NCI-H146 treated with DMSO at 0.1 percent for 48 hours (cell line): ENCODE measurements at regions not wholly inside any gene's neighbourhood (a gene's known extent, or its start where the extent isn't known, plus 50 kb on each side); places are given as distances from the start of the nearest gene placed in this dataset.
"Not testable (repeated sequence)": the region's sequence is repeated elsewhere in the genome, so short reads cannot be mapped to it uniquely, and the experiment has no call there.

Experiments
- DNase-seq: peaks from one replicate; lab custom pipeline; 2025; ENCODE audit not compliant: unreplicated experiment; lab: John Stamatoyannopoulos, UW

DNA sequence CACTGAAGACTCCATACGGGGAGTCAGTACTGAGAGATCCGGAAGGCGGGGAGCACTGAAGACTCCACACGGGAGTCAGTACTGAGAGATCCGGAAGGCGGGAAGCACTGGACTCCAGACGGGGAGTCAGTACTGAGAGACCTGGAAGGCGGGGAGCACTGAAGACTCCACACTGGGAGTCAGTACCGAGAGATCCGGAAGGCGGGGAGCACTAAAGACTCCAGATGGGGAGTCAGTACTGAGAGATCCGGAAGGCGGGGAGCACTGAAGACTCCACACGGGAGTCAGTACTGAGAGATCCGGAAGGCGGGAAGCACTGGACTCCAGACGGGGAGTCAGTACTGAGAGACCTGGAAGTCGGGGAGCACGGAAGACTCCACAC lies 77.2 kb downstream of the DLL1 start:
- DNase-seq: not testable (repeated sequence)

DNA sequence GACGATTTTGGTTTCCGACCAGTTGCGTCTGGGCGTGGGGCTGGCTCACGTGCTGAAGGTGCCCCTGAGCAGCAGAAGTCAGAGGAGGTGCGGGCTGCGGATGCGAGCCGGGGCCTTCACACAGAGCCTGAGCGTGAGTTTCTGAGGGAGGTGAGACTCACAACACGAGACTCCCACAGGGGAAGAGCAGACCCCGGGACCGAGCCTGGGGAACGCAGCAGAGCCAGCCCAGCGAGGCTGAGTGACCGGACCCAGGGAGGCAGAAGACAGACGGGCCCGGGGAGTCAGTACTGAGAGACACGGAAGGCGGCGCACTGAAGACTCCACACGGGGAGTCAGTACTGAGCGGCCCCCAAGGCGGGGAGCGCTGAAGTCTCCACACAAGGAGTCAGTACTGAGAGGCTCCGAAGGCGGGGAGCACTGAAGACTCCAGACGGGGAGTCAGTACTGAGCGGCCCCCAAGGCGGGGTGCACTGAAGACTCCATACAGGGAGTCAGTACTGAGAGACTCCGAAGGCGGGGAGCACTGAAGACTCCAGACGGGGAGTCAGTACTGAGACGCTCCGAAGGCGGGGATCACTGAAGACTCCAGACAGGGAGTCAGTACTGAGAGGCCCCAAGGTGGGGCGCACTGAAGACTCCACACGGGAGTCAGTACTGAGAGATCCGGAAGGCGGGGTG lies 77.8 kb downstream of the DLL1 start:
- no peak for DNase-seq

DNA sequence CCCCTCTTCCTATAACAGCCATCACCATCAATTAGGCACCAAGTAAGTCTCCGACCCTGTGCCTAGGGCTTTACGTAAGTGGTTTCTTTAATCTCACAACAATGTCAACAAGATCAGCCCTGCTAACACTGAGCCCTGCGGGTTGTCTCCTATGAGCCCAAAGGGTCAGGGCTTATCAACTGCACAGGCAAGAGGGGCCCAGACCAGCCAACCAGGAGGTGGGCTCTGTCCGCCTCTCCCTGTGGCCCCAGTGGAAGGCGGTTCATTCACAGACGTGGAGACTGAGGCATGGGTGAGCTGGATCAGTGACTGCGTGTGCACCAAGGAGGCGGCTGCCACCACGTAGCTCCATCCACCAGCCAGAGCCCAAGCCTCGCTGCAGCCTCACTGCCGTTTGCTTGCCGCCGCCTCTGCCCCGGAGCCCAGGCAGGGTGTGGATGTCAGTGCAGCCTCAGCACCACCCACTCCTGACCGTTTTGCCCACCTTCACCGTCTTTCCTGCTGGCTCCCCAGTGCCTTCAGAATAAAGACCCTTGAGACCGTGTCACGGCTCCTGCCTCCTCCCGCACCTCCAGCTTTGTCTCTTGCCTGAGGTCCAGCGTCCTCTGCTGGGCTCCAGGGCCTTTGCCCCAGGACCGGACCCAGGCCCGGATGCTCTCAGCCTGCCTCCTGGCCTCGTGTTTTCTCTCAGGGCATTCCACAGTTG lies 78.7 kb downstream of the DLL1 start:
- DNase-seq: no peak

DNA sequence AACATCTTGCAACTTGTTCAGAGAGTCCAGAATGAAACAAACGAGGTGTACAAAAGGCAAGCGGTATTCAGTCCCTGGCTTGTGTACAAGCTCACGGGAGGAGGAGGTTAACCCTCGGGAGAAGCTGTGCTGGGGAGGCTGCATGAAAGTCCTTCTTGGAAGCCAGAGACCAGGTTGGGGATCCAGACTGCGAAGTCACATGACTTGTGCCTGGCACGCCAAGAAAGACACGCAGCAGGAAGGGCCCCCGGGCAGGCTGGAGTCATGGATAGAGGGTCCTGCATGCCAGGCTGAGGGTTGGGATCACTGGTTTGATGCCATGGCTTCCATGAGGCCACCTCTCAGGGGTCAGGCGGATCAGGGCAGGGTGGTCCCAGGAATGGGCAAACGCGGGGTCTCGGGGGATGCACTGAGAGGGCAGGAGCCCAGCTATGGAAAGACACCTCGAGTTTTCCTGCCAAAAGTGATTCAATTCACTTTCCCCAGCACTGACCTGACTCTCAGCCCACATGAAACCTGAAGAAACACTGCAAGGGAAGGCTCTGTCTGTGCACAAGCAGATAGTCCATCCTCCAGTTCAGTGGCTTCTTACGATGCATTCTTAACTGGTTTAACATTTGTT lies 79.4 kb downstream of the DLL1 start:
- DNase-seq: no peak

DNA sequence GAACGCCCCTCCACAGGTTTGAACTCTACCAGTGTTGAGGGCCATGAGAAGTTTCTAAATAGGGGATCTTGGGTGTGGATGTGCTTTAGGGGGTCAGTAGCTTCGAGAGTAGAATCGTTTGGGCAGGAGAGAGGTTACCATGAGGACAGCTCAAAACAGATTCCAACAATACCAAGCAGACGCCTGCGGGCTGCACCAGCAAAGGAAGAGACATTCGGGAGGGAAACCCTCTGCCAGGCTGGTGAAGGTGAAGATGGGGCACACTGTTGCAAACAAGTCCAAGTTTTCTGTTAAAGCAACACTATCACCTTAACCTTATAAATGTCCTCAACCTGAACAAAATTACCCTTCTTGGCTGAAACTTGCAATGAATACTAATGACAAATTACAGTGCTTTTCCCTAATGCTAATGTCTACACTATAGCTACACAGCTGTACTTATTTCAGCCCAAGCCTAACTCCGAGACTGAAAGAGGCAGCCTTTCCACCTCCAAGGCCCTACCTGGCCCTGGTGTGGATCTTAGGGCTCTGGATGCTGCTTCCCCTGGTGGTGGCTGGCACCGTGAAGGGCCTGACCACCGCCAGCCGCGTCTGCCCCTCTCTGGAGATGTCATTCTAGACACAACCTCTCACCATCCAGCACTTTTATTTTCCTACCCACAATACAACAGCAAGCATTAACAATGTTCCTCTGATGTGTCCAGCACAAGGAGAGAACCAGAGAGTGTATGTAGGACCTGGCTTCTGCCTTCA lies 80.1 kb downstream of the DLL1 start:
- no peak for DNase-seq

DNA sequence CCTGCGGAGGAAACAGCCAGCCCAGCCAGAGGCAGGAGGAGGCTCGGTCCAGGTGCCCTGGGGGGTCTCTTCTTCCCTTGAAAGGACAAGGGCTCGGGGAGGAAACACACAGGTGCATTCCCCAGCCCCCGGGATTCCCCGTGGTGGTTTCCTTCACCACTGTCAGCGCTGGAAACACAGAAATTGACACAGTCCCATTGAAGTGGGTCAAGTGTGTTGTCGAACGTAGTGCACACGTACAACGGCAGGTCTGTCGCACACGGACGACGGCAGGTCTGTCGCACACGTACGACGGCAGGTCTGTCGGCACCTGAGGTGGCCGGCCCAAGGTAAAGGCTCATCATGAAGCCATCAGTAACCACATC lies 80.9 kb downstream of the DLL1 start:
- no peak for DNase-seq

DNA sequence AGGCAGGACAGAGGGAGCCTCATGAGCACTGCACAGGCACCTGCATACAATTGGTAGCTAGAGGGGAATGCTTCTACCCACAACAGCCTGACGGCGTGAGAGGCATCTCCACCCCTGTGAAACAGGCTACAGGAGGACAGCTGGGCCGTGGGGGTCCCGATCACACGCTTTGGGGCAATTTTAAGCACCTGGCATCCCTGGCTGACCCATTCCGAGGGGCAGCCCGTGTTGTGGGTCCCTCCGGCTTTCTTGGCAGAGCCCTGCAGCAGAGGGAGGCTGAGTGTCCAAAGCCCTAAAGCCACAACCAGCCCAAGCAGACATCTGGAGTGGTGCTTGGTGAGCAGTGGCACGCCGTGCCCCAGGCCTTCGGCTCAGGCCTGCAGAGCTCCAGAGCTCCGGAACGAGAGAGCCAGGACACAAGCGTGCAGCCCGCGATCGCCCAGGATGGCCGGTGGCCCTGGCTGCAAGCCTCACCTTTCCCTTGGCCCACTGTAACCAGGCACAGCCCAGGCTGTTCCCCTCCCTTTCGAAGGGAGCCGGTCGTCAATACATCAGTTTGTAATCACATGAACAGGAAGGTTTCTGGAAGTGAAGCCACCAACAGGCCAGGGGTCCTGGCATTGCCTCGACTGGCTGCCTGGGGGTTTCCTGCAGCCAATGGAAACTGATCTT lies 81.4 kb downstream of the DLL1 start:
- no peak for DNase-seq

DNA sequence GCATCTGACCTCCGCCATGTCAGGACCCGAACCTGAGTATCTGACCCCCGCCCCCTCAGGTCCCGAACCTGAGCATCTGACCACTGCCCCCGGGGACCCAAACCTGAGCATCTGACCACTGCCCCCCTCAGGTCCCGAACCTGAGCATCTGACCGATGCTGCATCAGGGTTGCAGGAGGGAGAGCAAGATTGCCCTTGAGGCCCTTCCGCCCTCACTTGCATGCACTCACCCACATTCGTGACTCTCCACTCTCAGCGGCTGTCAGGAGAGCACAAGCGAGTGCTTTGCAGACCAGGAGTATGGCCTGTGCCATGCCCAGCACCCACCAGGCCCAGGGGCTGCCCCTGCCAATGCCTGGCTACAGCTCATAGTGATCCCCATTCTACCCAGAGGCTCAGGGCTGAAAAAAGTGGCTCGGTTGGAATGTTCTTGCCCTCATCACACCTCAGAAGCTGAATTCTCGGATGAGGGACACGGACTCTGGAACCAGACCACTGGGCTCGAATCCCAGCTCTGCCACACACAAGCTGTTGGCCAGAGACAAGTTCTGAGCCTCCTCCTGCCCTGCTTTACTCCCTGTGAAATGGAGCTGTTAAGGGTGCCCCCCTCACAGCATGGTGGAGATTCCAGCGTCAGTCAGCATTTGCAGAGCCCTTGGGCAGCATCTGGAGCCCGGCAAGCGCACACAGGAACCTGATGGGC lies 82.1 kb downstream of the DLL1 start:
- DNase-seq: no peak

DNA sequence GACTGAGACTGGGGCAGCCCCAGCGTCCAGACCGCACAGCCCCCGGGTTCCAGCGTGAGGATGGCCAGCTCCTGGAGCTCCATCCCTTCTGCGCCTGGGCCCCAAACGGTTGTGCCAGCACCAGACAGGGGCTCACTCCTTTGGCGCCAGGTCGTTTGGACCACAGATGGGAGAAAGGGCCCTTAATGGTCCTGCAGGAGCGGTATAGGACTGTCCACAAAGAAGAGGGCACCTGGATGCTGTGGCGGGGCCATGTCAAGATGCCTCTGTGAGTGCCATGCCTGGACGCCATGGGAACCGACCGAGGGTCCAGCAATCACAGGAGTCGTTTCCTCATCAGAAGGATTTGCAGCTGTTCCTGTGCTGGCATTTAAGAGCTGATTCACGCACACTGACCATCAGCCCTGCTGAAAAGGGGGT lies 82.7 kb downstream of the DLL1 start:
- DNase-seq: no peak

DNA sequence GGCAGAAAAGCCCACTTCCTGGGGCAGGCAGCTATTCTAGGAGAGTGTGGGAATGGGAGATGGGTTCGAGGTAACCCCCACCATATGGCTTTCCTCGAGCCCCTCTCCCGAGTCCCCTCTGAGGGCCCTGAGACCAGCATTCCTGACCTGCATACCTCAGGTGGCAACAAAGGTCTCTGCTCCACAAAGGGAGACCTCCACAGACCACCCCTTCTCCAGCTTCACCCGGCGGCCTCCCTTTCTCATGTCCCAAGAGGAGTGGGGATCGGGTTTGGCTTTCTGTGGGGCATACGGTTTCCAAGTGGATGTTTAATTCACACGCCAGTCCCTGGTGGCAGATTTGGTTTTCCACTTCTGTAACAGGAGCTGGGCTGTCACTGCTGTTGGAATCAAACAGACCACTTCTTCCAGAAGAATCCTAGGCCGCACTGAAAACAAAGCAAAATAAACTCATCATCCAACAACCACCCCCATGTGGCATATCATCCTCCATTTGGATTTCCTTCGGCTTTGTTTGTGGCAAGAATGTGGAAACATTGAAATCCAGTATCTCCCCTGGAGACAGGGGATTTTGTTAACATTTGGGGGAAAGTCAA lies 83.2 kb downstream of the DLL1 start:
- DNase-seq: no peak

DNA sequence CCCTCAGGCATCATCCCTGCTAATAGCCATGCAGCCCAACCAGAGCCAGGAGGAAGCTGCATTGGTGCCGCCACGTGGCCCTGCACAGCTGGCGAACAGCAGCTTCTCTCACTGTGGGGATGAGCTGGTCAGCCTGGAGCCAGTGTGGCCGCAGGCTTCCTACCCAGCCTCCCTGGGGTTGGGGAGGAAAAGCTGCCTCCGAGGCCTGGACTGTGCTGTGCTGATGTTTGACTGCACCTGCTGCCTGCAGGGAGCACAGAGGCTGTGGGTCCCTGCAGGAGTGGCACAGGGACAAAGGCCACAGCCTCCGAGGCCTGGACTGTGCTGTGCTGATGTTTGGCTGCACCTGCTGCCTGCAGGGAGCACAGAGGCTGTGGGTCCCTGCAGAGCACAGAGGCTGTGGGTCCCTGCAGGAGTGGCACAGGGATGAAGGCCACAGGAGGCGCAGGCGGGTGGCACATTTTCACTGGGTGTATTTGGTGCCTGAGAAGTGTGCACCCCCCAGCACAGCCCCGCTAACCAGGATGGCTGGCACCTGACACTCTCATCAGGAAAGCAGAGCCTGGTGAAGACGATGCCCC lies 83.9 kb downstream of the DLL1 start:
- no peak for DNase-seq

DNA sequence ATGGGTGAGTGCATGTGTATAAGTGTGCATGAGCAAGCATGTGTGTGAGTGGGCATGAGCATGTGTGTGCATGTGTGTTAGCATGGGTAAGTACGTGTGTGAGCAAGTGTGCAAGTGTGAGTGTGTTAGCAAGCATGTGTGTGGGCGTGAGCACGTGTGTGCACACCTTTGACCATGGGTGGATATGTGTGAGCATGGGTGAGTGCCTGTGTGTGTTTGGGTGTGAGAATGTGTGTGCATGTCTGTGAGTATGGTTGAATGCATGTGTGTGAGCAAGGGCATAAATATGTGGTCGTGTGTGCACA lies 84.6 kb downstream of the DLL1 start:
- DNase-seq: no peak

DNA sequence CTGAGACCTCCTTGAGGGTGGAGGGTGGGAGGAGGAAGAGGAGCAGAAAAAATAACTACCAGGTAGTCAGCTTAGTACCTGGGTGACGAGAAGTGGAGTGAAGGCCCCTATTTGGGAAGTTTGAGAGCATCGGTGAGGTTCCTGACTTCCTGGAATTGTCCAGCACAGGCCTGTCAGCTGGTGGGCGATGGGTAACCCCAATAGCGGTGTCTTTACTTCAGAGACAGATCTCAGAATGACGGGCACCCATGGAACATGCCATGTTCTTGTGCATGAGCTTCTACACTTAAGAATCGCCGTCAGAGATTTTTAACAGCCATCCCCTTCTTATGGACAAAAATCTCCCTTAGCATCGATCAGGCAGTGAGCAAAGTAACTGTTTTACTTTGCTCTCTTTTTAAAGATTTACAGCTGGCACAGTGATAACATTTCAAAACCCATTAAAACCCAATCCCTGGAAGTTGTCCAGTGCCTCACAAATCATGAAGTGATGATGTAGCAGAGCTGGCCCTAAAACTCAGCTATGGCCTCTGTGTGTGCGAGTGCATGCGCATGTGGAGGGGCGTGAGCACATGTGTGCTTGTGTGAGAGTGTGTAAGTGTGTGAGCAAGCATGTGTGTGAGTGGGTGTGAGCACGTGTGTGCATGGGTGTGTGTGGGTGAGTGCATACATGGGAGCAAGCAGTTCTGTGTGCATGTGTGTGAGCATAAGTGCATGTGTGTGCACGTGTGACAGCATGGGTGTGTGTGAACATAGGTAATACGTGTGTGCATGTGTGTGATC lies 85.2 kb downstream of the DLL1 start:
- no peak for DNase-seq

DNA sequence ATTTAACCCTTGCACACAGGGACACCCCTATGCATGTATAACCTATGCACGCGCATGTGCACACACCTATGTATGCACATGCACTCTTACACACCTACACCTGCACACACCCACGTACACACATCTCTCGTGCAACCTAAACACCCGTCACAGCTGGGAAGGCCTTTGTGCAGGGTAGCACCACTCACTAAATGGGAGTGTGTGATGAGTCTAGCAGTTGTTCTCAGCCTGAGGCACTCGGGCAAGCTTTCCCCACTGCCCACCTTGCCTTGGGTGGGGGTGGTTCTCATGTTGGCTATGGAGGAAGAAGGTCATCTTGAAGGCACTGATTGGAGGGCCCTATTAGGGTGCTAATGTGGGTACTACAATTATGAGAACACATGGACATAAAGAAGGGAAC lies 85.8 kb downstream of the DLL1 start:
- no peak for DNase-seq

DNA sequence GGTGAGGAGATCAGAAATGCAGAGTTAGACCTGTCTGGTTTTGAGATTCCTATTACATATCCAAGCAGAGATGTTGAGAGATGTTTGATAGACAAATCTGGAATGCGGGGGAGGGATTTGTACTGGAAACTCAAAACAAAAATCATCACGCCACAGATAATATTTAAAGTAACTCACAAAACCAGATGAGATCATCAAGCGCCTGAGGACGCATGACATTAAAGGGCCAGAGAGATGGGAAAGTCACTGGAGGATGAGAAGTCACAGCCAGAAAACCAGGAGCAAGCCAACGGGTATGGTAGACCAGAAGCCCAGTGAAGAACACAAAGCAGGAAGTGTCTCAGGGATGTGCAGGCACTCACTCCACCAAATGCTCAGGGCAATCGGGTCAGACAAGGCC lies 87.7 kb downstream of the DLL1 start:
- no peak for DNase-seq

DNA sequence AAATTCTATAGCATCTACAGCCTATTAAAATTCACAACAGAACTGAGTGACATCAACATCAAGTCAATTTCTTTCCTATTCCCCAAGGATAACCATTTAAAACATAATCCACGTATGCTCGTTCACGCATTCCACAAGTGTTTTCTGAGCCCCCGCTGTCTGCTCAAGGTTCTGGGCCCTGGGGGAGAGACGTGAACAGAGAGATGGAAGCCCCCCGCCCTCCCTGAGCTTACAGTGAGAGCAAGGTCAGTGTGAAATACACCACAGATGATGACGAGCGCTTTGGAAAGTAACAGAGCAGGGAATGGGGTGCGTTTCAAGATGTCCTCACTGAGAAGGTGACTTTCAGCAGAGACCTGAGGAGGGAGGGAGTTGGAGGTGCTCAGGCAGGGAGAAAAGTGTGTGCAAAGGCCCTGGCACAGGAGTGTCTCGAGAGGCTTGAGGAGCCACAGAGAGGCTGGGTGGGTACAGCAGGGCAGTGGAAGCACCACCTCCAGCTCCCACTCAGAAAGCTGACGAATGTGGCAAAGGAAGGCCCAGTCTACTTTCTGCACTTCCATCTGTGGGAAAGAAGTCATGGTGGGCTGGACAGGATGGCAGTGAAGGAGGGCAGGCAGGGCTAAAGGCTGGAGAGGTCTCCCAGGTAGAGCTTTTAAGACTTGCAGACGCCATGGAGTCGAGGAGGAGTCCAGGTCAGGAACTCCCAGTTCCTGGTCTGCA lies 88.3 kb downstream of the DLL1 start:
- DNase-seq: no peak

DNA sequence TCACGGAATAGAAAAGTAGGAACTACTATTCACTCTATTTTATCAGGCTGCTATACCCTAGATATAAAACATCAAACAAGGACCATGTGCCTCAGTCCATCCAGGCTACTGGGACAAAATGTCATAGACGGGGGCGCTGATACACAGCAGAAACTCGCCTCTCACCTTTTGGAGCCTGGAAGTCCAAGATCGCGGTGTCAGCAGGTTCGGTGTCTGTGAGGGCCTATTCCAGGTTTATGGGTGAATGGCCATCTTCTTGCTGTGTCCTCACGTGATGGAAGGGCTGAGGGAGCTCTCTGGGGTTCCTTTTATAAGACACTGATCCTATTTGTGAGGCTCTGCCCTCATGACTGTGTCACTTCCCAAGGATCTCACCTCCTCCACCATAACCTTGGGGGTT lies 89.5 kb downstream of the DLL1 start:
- DNase-seq: no peak

DNA sequence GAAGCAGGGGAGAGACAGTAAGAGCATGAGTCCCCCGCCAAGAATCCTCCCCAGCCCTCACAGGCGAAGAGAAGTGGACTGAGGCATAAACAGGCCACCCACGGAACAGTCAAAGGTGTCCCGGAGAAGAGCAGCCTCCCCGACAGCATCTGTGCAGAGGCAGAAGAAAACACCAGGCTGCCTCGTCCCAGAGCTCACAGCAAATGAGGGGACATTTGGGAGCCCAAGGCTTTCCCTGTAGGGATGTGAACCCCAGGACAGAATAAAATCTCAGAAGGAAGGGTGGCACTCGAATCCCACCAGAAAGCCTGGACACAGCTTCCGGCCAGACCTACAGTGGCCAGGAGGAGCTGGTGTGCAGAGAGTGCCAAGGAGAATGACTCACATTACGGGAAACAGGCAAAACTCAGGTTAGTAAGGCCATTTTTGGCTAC lies 90.4 kb downstream of the DLL1 start:
- no peak for DNase-seq

DNA sequence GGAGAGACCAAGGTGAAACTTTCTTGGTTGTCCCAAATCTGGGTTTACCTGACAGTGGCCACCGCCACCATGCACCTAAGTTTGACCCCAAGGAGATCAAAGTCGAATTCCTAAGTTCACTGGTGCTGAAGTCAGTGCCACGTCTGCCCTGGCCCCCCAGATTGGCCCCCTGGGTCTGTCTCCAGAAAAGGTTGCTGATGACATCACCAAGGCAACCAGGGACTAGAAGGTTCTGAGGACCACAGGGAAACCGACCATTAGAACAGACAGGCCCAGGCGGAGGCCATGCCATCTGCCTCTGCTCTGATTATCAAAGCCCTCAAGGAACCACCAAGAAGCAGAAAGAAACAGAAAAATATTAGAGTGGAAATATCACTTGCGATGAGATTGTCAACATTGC lies 91.2 kb downstream of the DLL1 start:
- DNase-seq: no peak
